Panc1 (cell line): ENCODE measurements at regions not wholly inside any gene's neighbourhood (a gene's known extent, or its start where the extent isn't known, plus 50 kb on each side); places are given as distances from the start of the nearest gene placed in this dataset.

ENCODE experiments used
- ATAC-seq: fragments of 200-7000 bp; cut with Tn5 transposase; 2 replicates; pipeline ENCODE4 v1.9.1; 2020; ENCODE audit warnings: mild to moderate bottlenecking, moderate library complexity
- BruUV-seq: library from RNA; stranded (reverse); fragments of 400-500 nt; replicated peaks from 2 replicates; lab custom pipeline; 2021; lab: Mats Ljungman, UMichigan
- CTCF ChIA-PET: fragments of 300-600 bp; sonication (Branson Sonifier 250); formaldehyde crosslinking; loops from one replicate; lab custom pipeline; 2022; ENCODE audit warnings: antibody characterized with exemption; lab: Charles Lee
- POLR2A ChIA-PET: fragments of 300-600 bp; sonication (Branson Sonifier 250); formaldehyde crosslinking; loops from one replicate; lab custom pipeline; 2022; ENCODE audit warnings: antibody characterized with exemption; lab: Charles Lee
- DNase-seq: peaks from one replicate; pipeline ENCODE4 v3.0.0-alpha.2; 2010; ENCODE audit warnings: low read depth, low spot score
- H3K27ac ChIP-seq: 2 replicates; pipeline ENCODE4 v1.5.1; 2011; ENCODE audit warnings: mild to moderate bottlenecking, low read length, inconsistent platforms
- H3K27me3 ChIP-seq: fragments of 200-500 bp; sonication (Bioruptor generic); 2 replicates; pipeline ENCODE4 v1.6.0; 2014; ENCODE audit warnings: low read length, inconsistent platforms; ENCODE audit not compliant: control insufficient read depth, insufficient read depth
- H3K36me3 ChIP-seq: fragments of 200-500 bp; sonication (Bioruptor generic); 2 replicates; pipeline ENCODE4 v1.5.1; 2014; ENCODE audit warnings: inconsistent platforms, mild to moderate bottlenecking, low read length, moderate library complexity; ENCODE audit not compliant: control insufficient read depth, insufficient read depth
- H3K4me1 ChIP-seq: 2 replicates; pipeline ENCODE4 v1.5.1; 2011; ENCODE audit warnings: inconsistent platforms, mild to moderate bottlenecking, low read length, moderate library complexity; ENCODE audit not compliant: control insufficient read depth, insufficient read depth
- H3K4me3 ChIP-seq, 2 experiments: 2 replicates each; pipeline ENCODE4 v1.5.1; 2011 to 2012; ENCODE audit warnings: low read depth in 2 of 2, low read length in 2 of 2, mild to moderate bottlenecking in 2 of 2, inconsistent platforms in 1 of 2, moderate library complexity in 1 of 2
- H3K9me3 ChIP-seq: fragments of 200-500 bp; sonication (Bioruptor generic); 2 replicates; pipeline ENCODE4 v1.5.1; 2014; ENCODE audit warnings: low read depth, mild to moderate bottlenecking, inconsistent platforms, low read length, moderate library complexity; ENCODE audit not compliant: control insufficient read depth, insufficient read depth
- CTCF ChIP-seq: fragments of 450-650 bp; IDR thresholded peaks from 2 replicates; pipeline ENCODE4 v1.5.1; 2017; ENCODE audit warnings: mild to moderate bottlenecking
- POLR2AphosphoS5 ChIP-seq: IDR thresholded peaks from 2 replicates; pipeline ENCODE4 v1.6.1; 2012; ENCODE audit warnings: mild to moderate bottlenecking, low read depth, low read length, moderate library complexity
- REST ChIP-seq, 2 experiments: IDR thresholded peaks; 2 replicates each; pipeline ENCODE4 v1.6.1; 2011 to 2012; ENCODE audit warnings: low read depth in 2 of 2, control low read depth in 1 of 2, low read length in 1 of 2, mild to moderate bottlenecking in 1 of 2, moderate library complexity in 1 of 2; ENCODE audit not compliant: insufficient read depth in 1 of 2
- SIN3A ChIP-seq: IDR thresholded peaks from 2 replicates; pipeline ENCODE4 v1.6.1; 2012; ENCODE audit warnings: low read depth, mild to moderate bottlenecking, low read length, moderate library complexity, borderline replicate concordance; ENCODE audit not compliant: insufficient read depth
- TCF7L2 ChIP-seq: IDR thresholded peaks from 2 replicates; pipeline ENCODE4 v1.6.1; 2011; ENCODE audit warnings: mild to moderate bottlenecking, low read depth, low read length, inconsistent platforms
- in situ Hi-C: cut with HindIII; loops from 2 replicates; pipeline ENCODE4 v1.10.0; 2016; ENCODE audit warnings: low sequenced_read_pairs, low pct_unique_long_range_greater_than_20kb
- intact Hi-C: fragments of 100-400 bp; cut with micrococcal nuclease; formaldehyde crosslinking; loops from one replicate; pipeline ENCODE4 v1.10.0; 2022; ENCODE audit not compliant: unreplicated experiment

GRCh38 chr3:178455226-178455625, 81.0 kb upstream of the KCNMB2 start:
- H3K9me3 ChIP-seq, result no peaks in the 10 kb centered on the region
- ChIA-PET POLR2A (no interaction called here), CTCF (no interaction called here)
- TF ChIP-seq SIN3A (no peak), TCF7L2 (no peak), POLR2AphosphoS5 (no peak), CTCF (no peak), REST (IDR thresholded peaks at IDR 0.05; ENCODE audit: insufficient read depth in 1 of 2, low read depth in 2 of 2, low read length in 1 of 2) (no peak)
- H3K36me3 ChIP-seq, result no peaks in the 10 kb centered on the region
- H3K27me3 ChIP-seq, result peaks cover 10% of the 10 kb centered on the region
- intact Hi-C loops (no loop called here), in situ Hi-C loops (no loop called here)
- no peaks in the 10 kb centered on the region for H3K4me1 ChIP-seq
- no peak overlapping the region for H3K4me3 ChIP-seq
- DNase-seq (no peak), ATAC-seq (no peak)
- H3K27ac ChIP-seq, result no peak overlapping the region
- BruUV-seq, result no TSS peak

GRCh38 chr3:178455946-178456345, 80.3 kb upstream of the KCNMB2 start:
- no peak overlapping the region for H3K4me3 ChIP-seq
- ATAC-seq (no peak), DNase-seq (no peak)
- TF ChIP-seq POLR2AphosphoS5 (no peak), CTCF (no peak)
- CTCF ChIA-PET, result no interaction called here
- peaks cover 10% of the 10 kb centered on the region for H3K27me3 ChIP-seq
- H3K36me3 ChIP-seq, result no peaks in the 10 kb centered on the region
- no peak overlapping the region for H3K27ac ChIP-seq
- no TSS peak for BruUV-seq
- POLR2A ChIA-PET, result no interaction called here
- no peaks in the 10 kb centered on the region for H3K9me3 ChIP-seq
- intact Hi-C loops (no loop called here), in situ Hi-C loops (no loop called here)
- H3K4me1 ChIP-seq, result no peaks in the 10 kb centered on the region
